HG02642 (cell line): ENCODE measurements at regions not wholly inside any gene's neighbourhood (a gene's known extent, or its start where the extent isn't known, plus 50 kb on each side); places are given as distances from the start of the nearest gene placed in this dataset.

Experiments
- ATAC-seq: cut with Tn5 transposase; IDR thresholded peaks from one replicate; pipeline ENCODE4 v1.9.1; 2021; ENCODE audit warnings: mild to moderate bottlenecking; ENCODE audit not compliant: unreplicated experiment, poor library complexity

DNA sequence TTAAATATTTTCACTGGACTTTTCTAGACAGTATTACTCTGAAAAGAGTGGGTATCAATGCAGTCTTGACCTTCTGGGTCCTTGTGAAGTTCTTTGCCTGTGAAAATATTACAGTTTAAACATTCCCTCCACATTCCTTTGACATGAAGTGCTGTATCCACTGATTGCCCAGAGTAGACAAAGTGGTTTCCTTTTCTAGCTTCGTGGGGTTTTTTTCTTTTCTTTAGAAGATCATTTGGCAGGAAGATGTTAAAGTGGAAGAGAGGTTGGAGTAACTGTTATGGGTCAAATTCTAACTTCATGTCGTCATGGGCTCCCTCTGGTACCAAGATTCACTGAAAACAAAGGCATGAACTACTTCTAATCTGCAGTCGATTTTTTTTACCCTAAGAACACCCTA is 496.9 kb downstream of the EPHA4 start:
- ATAC-seq = no peak

DNA sequence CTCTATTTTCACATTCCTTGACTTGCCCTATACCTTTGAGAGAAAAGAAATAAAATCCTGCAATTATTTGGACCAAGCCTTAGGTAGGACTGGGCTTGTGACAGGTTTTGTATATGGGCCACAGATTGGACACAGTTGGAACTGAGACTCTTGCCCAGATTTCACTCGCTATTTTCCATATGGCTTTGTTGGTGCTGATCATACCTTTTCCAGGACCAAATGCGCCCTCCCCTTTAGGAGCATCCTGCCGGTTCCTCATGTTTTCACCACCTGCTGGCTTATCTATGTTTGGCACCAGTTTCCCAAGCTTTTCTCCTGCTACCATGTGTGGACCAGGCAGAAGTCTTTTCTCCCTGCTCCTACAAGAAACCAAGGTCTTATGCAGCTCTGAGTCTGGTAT is 494.9 kb downstream of the EPHA4 start:
- no peak for ATAC-seq

DNA sequence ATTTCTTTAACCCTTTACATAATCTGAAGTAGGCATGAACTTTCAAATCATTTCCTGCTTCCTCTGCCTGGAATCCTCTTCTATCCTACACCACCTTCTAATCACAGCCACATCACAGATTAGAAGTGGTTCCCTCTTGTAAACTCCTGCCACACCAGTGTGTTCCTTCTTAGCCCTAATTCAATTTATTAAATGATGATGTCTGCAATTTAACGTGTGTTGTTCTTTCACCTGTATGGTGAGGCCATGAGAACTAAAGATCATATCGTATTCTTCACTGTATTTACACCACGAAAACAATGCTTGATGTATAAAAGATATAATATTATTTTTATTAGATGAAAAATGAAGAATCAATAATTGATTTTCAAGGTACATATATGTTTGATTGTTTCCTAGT is 494.3 kb downstream of the EPHA4 start:
- no peak for ATAC-seq

DNA sequence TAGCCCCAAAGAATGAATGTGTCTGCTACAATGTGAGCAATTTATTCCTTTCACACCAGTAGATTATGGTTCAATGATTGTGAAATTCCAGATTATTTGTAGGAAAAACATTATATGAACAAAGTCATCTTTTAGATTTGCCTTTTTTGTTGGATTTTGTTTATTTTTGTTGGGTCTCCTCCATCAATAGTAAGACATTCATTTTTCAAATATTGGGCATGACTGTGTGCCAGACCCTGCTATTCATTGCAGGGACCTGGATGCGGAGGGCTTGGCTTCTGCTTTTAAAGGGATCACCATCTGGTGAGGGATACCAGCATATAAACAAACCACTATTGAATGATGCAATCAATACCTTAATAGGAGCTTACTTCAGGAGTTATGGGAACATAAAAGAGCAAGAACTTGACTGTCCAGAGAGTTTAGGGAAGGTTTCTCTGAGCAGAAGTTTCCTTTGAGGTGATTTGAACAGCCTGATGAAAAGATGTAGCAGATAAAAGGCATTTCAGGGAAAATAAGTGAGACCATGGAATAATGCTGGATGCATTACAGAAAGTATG is 486.7 kb downstream of the EPHA4 start:
- ATAC-seq = no peak

- no peak for ATAC-seq
These were observed 486.2 kb downstream of the EPHA4 start for GRCh38 chr2:221085936-221086335.

GRCh38 chr2:221087779-221088178 is 484.3 kb downstream of the EPHA4 start:
- ATAC-seq = no peak

- no peak for ATAC-seq
These were observed 483.6 kb downstream of the EPHA4 start for GRCh38 chr2:221088506-221088905.

GRCh38 chr2:221095356-221095755 is 476.7 kb downstream of the EPHA4 start:
- ATAC-seq = no peak

DNA sequence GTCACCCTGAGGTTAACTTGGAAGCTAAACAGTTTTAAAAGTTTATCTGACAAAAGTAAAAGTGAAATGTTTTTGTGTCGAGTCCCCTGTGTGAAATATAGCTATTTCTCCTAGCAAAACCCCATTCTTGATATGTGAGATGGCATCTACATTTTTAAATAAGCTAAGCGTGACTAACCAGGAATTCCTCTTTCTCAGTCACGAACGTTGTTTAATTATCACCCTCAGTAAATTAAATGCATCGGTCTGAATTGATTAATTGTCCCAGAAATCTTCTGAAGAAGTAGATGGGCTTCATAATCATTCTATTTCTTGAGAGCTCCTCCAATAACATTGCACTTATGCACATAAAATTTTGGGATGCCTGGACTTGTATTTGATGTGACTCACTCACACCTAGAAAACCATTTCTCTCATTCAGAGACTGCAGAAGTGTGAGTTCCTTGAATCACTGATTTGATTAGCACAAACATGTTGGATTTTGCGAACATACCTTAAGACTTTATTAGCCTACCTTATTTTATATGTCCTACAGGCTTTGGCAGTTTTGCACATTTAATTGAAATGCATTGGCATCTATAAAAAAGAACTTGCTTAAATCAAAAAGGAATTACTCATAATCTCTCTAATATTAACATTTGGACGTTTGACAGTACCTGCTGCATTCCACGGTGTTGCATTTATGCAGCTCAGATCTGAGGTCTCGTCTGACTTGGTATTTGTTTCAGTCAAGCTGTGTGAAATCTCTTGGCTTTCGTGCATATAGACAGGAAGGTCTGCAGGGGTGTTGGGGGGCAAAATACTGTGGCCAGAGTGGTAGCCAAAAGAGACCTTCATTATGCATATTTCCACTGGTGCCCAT is 475.2 kb downstream of the EPHA4 start:
- ATAC-seq = no peak

DNA sequence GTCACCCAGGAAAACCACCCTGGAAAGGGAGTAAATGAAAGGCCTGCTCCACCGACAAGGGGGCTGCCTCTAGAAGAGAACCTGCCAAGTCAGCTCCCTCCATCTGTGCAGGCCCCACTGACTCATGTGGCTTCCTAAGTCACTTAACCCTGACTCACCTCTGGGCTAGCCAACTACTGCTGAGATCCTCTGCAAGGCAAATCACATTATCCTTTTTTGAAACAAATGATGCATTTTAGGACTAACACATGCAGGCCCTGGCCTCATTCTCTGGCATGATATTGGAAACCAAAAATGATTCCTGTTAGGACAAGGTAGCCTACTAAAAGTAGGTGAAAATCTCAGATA is 474.6 kb downstream of the EPHA4 start:
- no peak for ATAC-seq

GRCh38 chr2:221097949-221098348 is 474.2 kb downstream of the EPHA4 start:
- no peak for ATAC-seq

DNA sequence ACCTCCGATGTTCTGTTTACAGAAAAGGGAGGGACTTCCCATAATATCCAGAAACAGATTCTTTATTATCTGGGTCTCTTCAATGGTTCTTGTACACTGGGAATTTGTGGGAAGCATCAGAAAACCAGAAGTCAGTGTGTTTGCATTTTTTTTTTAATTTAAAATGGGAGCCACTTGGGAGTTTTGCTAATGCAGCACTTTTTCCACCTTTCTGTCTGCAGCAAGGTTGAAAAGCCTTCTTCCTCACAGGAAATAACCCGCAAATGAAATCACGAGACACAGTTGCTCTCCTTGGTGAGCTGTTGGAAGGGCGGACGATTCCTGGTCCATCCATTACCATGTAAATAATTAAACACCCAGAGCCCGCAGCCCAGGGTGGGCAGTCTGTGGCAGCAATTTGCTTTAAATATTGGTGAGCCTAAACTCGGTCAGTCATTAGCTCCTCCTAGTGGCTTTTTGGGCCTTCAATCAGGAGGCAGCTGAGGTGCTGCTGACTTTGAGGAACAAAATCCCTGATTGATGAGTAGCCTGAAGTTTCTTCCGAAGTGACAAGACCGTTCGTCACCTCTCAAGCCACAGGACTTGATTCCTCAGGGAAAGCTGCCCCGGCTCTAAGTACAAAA is 471.5 kb downstream of the EPHA4 start:
- ATAC-seq = no peak

DNA sequence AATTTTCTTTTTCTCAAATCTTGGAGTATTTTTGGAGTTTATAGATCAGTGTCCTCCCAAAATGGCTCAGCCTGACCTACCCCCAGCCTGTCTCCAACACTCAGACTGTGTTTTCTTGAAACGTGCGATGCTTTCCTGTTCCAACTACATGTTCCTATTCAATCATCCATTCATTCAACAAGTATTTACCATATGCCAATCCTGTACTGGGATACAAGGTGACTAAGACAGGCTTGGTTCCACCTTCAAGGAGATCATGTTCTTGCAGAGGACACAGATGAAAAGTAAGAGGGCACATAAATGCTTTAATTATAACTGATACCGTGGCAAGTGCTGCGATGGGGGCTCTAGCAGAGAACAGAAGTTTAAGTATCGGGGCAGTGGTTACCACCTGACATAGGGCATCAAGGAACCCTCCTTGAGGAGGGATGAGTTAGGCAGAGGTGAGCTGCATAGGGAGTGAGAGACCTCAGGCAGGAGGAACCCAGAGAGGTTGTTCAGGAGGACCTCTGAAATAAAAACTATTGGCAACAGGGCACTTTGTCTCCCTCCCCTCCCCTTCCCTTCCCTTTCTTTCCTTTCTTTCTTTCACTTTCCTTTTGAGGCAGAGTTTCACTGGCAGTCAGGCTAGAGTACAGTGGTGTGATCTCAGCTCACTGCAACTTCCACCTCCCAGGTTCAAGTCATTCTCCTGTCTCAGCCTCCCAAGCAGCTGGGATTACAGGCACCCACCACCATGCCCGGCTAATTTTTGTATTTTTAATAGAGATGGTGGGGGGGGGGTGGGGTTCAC is 469.0 kb downstream of the EPHA4 start:
- ATAC-seq = peak; percentile 52

GRCh38 chr2:221103930-221104329 is 468.2 kb downstream of the EPHA4 start:
- ATAC-seq = no peak

DNA sequence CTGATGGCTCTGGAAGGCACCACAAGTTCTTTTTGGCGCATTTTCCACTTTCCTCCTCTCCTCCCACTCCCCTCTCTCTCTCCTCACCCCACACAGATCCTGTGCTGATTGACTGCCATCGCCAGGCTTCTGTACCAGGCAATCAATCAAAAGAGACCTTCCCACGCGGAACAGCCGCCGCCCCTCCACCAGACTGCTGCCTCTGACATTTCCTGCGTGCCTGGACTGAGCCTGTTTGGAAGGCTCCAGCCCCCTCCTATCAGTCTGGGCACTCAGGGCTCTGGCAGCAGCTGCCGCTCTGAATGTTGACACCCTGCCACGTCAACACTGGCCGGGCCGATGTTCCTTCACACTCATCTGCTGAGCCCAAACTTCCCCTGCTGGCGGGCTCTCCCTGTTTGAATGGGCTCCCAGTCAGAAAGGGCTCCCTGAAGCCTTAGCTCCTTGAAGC is 467.7 kb downstream of the EPHA4 start:
- ATAC-seq = peak; percentile 70

- ATAC-seq = no peak
These were observed 465.9 kb downstream of the EPHA4 start for GRCh38 chr2:221106241-221106640.

DNA sequence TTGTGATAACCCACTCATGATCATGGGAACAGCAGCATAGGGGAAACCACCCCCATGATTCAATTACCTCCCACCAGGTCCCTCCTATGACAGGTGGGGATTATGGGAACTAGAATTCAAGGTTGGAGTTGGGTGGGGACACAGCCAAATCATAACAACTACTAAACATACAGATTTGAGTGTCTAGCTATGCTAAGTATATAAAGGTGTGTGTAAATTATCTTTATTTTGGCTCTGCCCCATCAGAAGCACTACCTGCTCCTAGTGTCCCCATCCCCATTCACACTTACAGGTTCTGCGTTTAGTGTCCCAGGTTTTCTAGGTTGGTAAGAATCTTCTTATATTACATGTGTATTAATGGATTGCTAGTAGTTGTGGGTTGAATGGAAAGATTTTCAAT is 464.7 kb downstream of the EPHA4 start:
- no peak for ATAC-seq

DNA sequence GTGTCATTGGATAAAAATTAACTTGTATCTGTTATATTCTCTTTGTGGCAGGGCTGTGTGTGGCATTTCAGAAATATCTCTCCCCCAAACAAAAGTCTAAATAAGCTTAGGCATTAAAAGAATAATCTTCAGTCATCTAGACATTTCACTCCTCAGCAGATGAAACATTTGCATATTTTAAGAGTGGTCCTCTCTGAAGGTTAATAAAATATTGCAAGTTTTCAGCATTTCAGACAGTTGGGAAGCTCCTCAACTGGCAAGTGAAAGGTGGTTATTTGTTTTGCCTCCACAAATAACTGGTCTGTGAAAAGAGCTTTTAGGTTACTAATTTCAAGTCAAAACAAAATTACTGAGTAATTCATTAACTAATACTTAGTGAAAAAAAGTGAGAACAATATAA is 462.6 kb downstream of the EPHA4 start:
- ATAC-seq = no peak

GRCh38 chr2:221111739-221112138 is 460.4 kb downstream of the EPHA4 start:
- no peak for ATAC-seq

GRCh38 chr2:221112744-221113143 is 459.4 kb downstream of the EPHA4 start:
- ATAC-seq = no peak

- no peak for ATAC-seq
These were observed 456.2 kb downstream of the EPHA4 start for GRCh38 chr2:221115944-221116343.
